ENCODE measurements at regions not wholly inside any gene's neighbourhood (a gene's known extent, or its start where the extent isn't known, plus 50 kb on each side); places are given as distances from the start of the nearest gene placed in this dataset.
A peak's percentile ranks its signal among the peaks of the same experiment; 100 is the strongest.

DNA sequence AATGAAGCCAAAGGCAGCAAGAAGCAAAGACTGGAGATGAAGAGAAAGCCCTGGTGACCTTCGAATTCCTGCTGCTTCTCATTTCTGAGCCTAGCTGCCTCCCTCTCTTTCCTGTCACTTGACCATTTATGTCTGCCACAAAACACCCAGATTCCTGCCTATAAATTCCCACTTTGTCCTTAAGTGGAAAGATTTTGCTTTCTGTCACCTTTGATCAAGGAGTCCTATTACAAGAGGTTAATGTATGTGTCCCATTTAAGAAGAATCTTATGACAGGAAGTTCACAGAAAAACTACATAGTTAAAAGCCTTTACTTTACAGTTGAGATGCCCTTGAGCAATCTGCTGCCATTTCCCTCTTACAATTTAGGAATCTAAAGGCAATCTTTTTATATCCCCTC is 155.7 kb downstream of the GALC start:
- H3K4me1 ChIP-seq = no peaks in the 10 kb centered on the region
- no peak overlapping the region for H3K27ac ChIP-seq
- intact Hi-C loops (cut with DNase I; ENCODE audit: low total_unique reads) = no loop called here
- TF ChIP-seq POLR2AphosphoS5 (IDR thresholded peaks at IDR 0.05) = no peak
- TF ChIP-seq POLR2A (IDR thresholded peaks at IDR 0.05) = no peak
- no peaks in the 10 kb centered on the region for H3K36me3 ChIP-seq
- H3K4me3 ChIP-seq = no peak overlapping the region
- no peaks in the 10 kb centered on the region for H3K9me3 ChIP-seq
- no peaks in the 10 kb centered on the region for H3K27me3 ChIP-seq
- no peak for DNase-seq (ENCODE audit: low spot score in 2 of 2)

DNA sequence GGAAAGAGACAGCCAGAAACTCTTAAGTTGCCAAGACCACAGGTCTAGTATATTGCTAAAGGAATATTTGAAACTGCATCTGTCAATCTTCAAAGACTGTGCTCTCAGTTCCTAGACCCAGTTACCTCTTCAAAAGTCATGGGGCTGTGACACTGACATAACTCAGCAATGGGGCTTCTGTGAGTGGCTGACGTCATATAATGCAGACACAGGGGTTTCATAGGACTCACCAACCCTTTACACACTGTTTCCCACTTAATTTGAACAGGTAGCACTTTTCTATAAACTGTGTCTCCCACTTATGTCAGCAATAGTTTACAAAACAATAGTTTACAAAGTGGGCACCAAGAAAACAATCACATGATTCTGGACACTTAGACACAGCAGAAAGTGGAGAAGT is 158.4 kb downstream of the GALC start:
- DNase-seq (ENCODE audit: low spot score in 2 of 2) = no peak
- Histone ChIP-seq H3K36me3 (no peaks in the 10 kb centered on the region), H3K27me3 (no peaks in the 10 kb centered on the region), H3K27ac (no peak overlapping the region), H3K4me3 (no peak overlapping the region), H3K4me1 (no peaks in the 10 kb centered on the region), H3K9me3 (no peaks in the 10 kb centered on the region)
- intact Hi-C loops (cut with DNase I; ENCODE audit: low total_unique reads) = no loop called here
- TF ChIP-seq POLR2AphosphoS5 (IDR thresholded peaks at IDR 0.05) (no peak), POLR2A (IDR thresholded peaks at IDR 0.05) (no peak), CTCF (IDR thresholded peaks at IDR 0.05) (no peak)

DNA sequence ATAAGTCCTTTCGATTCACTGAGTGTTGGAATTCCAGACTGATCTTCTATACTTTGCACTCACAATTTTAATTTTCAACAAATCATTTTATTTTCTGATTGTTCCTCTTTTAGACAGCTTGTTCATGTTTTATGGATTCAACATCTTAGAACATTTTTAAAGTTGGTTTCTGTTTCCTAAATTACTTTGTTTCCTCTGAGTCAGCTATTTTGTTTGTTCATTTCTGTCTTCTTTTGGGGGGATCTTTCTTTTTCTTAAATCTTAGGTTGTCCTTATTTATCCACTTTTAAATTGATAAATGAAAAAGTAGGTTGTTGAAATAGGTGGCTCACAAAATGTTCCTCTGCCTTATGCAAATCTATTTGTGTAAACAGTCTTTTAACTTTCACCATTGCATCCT is 160.0 kb downstream of the GALC start:
- Histone ChIP-seq H3K9me3 (no peaks in the 10 kb centered on the region), H3K27me3 (no peaks in the 10 kb centered on the region), H3K36me3 (no peaks in the 10 kb centered on the region), H3K4me1 (no peaks in the 10 kb centered on the region), H3K27ac (no peak overlapping the region), H3K4me3 (no peak overlapping the region)
- TF ChIP-seq CTCF (IDR thresholded peaks at IDR 0.05) (no peak), POLR2AphosphoS5 (IDR thresholded peaks at IDR 0.05) (no peak), POLR2A (IDR thresholded peaks at IDR 0.05) (no peak)
- no peak for DNase-seq (ENCODE audit: low spot score in 2 of 2)
- intact Hi-C loops (cut with DNase I; ENCODE audit: low total_unique reads) = no loop called here

- Histone ChIP-seq H3K4me1 (no peaks in the 10 kb centered on the region), H3K27me3 (no peaks in the 10 kb centered on the region)
- intact Hi-C loops (cut with DNase I; ENCODE audit: low total_unique reads) = no loop called here
These were observed 162.4 kb downstream of the GALC start for GRCh38 chr14:87830443-87831096.

DNA sequence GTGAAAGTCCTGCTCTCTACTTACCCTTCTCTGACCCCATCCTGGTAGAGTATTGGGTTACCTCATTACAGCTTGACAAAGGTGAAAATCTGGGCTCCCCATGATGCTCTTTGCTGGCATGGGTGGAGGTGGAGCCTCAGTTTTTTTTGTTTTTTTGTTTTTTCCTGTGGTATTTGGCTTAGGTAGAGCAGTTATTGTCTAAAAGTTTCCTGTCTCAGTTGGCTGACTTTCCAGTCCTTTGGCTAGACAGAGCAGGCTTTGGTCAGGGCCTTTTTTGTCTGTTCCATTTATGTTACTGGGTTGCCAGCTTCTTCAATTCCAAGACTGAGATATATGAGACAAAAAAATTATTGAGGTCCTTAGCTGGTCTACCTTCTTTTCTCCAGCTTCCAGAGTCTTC is 163.4 kb downstream of the GALC start:
- no peaks in the 10 kb centered on the region for H3K36me3 ChIP-seq
- TF ChIP-seq POLR2A (IDR thresholded peaks at IDR 0.05) = no peak
- no peak for TF ChIP-seq CTCF (IDR thresholded peaks at IDR 0.05)
- TF ChIP-seq POLR2AphosphoS5 (IDR thresholded peaks at IDR 0.05) = no peak
- intact Hi-C loops (cut with DNase I; ENCODE audit: low total_unique reads) = no loop called here
- H3K27ac ChIP-seq = no peak overlapping the region
- no peak for DNase-seq (ENCODE audit: low spot score in 2 of 2)
- H3K9me3 ChIP-seq = no peaks in the 10 kb centered on the region
- no peaks in the 10 kb centered on the region for H3K4me1 ChIP-seq
- no peaks in the 10 kb centered on the region for H3K27me3 ChIP-seq
- no peak overlapping the region for H3K4me3 ChIP-seq

More at GRCh38 chr14:87830443-87831096, 162.4 kb downstream of the GALC start:
- DNase-seq (ENCODE audit: low spot score in 2 of 2) = no peak
- TF ChIP-seq CTCF (IDR thresholded peaks at IDR 0.05) = no peak
- no peak for TF ChIP-seq POLR2AphosphoS5 (IDR thresholded peaks at IDR 0.05)
- no peak for TF ChIP-seq POLR2A (IDR thresholded peaks at IDR 0.05)
- no peaks in the 10 kb centered on the region for H3K9me3 ChIP-seq
- no peak overlapping the region for H3K4me3 ChIP-seq
- H3K36me3 ChIP-seq = no peaks in the 10 kb centered on the region
- H3K27ac ChIP-seq = peak overlapping the region; percentile 30 to 34

All from breast epithelium (tissue), 4 donors.